ENCODE measurements at regions not wholly inside any gene's neighbourhood (a gene's known extent, or its start where the extent isn't known, plus 50 kb on each side); places are given as distances from the start of the nearest gene placed in this dataset.

- TF ChIP-seq CTCF (IDR thresholded peaks at IDR 0.05) (no peak), POLR2AphosphoS5 (IDR thresholded peaks at IDR 0.05; ENCODE audit: insufficient read depth in 1 of 2, low read depth in 1 of 2) (no peak), POLR2A (IDR thresholded peaks at IDR 0.05) (no peak)
Observed at GRCh38 chr13:106260352-106260751, 275.1 kb downstream of the EFNB2 start.

All from vagina (tissue), 2 donors.